ENCODE measurements at regions not wholly inside any gene's neighbourhood (a gene's known extent, or its start where the extent isn't known, plus 50 kb on each side); places are given as distances from the start of the nearest gene placed in this dataset.
"Not testable (repeated sequence)": the region's sequence is repeated elsewhere in the genome, so short reads cannot be mapped to it uniquely, and the experiment has no call there.

DNA sequence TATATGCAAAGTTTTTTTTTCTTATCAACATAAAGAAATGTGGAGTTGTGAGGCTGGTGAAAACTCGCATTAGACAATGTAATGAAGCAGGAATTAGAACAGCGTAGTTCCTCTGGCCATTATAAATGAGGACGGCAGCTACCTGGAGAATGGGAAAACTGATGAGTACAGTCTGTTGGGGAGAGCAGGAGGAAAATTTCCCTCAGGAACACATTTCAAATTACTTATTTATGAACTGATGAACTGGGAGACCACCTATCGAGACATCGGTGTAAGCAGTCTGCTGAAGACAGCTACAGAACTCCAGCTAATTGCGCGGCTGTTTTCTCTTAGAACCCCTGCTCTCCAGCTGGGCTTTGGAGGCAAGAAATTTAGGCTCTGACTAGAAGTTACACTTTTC, 343.9 kb upstream of the CLINT1 start:
- TF ChIP-seq, protein P1, sequence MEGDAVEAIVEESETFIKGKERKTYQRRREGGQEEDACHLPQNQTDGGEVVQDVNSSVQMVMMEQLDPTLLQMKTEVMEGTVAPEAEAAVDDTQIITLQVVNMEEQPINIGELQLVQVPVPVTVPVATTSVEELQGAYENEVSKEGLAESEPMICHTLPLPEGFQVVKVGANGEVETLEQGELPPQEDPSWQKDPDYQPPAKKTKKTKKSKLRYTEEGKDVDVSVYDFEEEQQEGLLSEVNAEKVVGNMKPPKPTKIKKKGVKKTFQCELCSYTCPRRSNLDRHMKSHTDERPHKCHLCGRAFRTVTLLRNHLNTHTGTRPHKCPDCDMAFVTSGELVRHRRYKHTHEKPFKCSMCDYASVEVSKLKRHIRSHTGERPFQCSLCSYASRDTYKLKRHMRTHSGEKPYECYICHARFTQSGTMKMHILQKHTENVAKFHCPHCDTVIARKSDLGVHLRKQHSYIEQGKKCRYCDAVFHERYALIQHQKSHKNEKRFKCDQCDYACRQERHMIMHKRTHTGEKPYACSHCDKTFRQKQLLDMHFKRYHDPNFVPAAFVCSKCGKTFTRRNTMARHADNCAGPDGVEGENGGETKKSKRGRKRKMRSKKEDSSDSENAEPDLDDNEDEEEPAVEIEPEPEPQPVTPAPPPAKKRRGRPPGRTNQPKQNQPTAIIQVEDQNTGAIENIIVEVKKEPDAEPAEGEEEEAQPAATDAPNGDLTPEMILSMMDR (IDR thresholded peaks at IDR 0.05; ENCODE audit: low read depth, low read length, missing control alignments) = no peak
- no peak overlapping the region for H3K4me3 ChIP-seq (ENCODE audit: low read depth, low read length)
- no peak for DNase-seq (ENCODE audit: low read depth)

DNA sequence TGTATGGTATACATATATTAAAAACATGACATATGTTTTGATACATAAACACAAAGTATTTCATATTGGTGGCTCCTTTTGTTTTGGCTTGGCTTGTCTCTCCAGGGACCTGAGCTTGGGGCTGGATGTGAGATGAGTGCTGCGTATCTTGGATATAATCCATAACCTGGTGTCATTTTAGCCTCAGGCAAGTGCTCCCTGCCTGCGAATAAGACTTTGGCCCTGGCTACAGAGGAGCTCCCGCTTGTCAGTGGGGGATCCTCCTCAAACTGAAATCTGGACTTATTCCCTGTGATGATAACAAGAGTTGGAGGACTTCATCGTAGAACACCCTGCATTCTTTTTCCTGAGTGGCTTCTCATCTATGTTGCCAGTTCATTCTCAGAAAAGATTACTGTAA, 341.7 kb upstream of the CLINT1 start:
- TF ChIP-seq, protein P1 (IDR thresholded peaks at IDR 0.05; ENCODE audit: low read depth, low read length, missing control alignments) = no peak
- no peak overlapping the region for H3K4me3 ChIP-seq (ENCODE audit: low read depth, low read length)
- no peak for DNase-seq (ENCODE audit: low read depth)

DNA sequence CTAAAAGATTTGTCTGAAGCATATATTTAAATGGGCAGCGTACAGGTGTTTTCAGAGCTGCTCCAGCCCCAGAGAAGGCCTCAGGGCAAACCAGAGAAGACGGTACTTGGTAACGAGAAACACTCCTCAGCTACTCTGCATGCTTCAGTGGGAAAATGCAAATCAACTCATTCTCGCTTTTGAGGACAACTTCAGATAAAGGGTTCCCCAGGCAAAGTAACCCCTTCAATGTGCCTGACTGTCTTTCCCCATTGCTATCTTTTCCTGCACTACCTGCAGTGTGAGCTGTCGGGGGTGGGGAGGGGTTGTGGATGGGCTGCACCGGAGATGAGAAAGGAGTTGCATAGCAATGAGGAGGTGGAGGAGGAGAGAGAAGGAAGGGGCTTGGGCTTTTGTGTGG, 339.7 kb upstream of the CLINT1 start:
- TF ChIP-seq, protein P1 (IDR thresholded peaks at IDR 0.05; ENCODE audit: low read depth, low read length, missing control alignments) = no peak
- peak; percentile 34 for DNase-seq (ENCODE audit: low read depth)
- H3K4me3 ChIP-seq (ENCODE audit: low read depth, low read length) = no peak overlapping the region

DNA sequence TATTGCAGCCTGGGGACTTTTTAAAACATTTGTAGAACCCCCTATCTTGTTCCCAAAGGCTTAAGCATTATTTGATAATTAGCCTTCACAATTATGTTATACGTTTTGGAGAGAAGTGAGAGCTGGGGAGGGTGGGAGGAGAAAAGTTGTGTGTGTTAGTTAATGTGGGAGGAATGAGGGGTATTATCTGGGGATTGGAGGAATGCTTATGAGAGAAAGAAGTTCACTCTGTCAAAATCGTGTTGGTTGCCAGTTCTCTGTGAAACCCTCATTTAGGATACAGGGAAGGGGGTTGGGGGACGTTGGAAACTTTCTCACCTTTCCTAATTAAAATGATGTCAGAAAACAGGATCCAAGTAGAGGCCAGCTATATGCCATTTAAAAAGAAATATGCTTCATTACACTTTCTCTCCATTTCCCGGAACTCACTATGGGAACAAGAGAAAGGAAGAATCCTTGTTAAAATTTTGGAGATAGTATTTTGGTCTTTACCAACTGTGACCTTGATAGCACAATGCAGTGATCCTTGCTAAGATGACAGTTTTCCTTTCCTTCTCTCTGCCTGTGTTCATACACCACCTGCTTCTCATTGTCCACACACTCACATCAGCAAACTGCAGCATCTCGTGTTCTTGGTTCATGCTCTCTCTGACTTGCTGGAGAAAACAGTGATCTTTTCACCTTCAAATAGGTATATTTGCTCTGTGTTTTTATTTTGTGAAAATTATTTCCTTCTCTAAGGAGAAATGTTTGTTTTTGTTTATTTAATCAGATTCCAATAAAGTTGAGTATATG, 336.7 kb upstream of the CLINT1 start:
- DNase-seq (ENCODE audit: low read depth) = no peak
- H3K4me3 ChIP-seq (ENCODE audit: low read depth, low read length) = no peak overlapping the region
- TF ChIP-seq, protein P1 (IDR thresholded peaks at IDR 0.05; ENCODE audit: low read depth, low read length, missing control alignments) = no peak

DNA sequence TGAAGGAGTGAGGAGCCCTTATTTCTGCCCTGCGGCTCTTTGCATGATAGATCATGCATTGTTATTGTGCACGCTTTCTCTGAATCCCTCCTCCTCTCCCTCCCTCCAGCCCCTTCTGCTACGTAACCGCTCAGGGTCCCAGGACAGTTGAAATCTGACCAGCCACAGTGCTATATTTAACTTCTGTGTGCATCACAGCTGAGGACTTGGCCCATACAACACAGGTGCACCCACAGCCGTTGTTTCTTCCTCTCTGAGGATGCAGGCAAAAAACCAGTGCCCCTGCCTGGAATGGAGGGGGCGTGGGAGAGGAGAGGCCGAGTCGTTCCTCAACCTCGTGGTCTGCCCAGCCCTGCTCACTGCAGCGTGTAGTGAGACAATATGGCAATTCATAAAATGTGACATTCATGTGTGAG, 335.6 kb upstream of the CLINT1 start:
- TF ChIP-seq, protein P1 (IDR thresholded peaks at IDR 0.05; ENCODE audit: low read depth, low read length, missing control alignments) = no peak
- no peak overlapping the region for H3K4me3 ChIP-seq (ENCODE audit: low read depth, low read length)
- no peak for DNase-seq (ENCODE audit: low read depth)

DNA sequence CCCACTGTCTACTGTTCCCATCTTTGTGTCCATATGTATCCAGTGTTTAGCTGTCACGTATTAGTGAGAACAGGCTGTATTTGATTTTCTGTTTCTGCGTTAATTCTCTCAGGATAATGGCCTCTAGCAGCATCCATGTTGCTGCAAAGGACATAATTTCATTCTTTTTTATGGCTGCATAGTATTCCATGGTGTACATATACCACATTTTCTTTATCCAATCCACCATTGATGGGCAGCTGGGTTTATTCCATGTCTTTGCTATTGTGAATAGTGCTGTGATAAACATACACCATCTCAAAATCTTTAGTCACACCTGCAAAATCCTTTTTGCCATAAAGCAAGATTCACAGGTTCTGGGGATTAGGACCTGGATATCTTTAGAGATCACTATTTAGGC, 334.4 kb upstream of the CLINT1 start:
- not testable (repeated sequence) for H3K4me3 ChIP-seq (ENCODE audit: low read depth, low read length)

DNA sequence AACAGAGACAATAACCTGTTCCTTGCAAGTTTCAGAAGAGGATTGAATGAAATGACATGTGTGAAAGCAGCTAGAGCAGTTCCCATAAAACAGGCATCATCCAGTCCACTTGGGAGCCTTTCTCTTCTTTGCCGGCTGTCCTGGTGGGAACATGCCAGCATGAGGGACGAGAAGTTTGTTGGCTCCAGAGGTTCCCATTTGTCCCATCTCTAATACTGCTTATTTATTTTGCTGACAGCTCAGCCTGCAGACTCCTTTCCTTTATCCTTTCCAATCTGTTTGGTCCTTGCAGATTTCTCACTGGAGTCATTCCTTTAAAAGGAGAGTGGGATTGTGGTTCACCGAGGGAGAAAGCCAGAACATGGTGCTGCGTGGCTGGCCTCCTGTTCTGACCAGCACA, 321.5 kb upstream of the CLINT1 start:
- DNase-seq (ENCODE audit: low read depth) = no peak
- no peak overlapping the region for H3K4me3 ChIP-seq (ENCODE audit: low read depth, low read length)
- TF ChIP-seq, protein P1 (IDR thresholded peaks at IDR 0.05; ENCODE audit: low read depth, low read length, missing control alignments) = no peak

More for the DNA sequence above, 334.4 kb upstream of the CLINT1 start:
- not testable (repeated sequence) for DNase-seq (ENCODE audit: low read depth)

Data from GM12864 (cell line).